HepG2 (cell line): ENCODE measurements at regions not wholly inside any gene's neighbourhood (a gene's known extent, or its start where the extent isn't known, plus 50 kb on each side); places are given as distances from the start of the nearest gene placed in this dataset.

Source experiments
- ATAC-seq: fragments of 200-7000 bp; cut with Tn5 transposase; 3 replicates; pipeline ENCODE4 v1.9.1; 2020; ENCODE audit warnings: mild to moderate bottlenecking, moderate library complexity
- BruUV-seq: library from RNA; stranded (reverse); fragments of 400-500 nt; replicated peaks from 2 replicates; lab custom pipeline; 2021; lab: Mats Ljungman, UMichigan
- CTCF ChIA-PET: fragments of 300-600 bp; formaldehyde crosslinking; extraction: SDS; loops from one replicate; lab custom pipeline; 2021; ENCODE audit warnings: low total read pairs, inconsistent platforms, low intra/inter-chr PET ratio; lab: Yijun Ruan, JAX
- POLR2A ChIA-PET: fragments of 350-600 bp; sonication (Branson Sonifier 250); formaldehyde crosslinking; loops from one replicate; lab custom pipeline; 2020; ENCODE audit warnings: antibody characterized with exemption, inconsistent platforms; lab: Yijun Ruan, JAX
- DNase-seq: peaks from one replicate; pipeline ENCODE4 v3.0.0-alpha.2; 2015; ENCODE audit warnings: low spot score
- FAIRE-seq: peaks from 3 replicates; lab custom pipeline; 2011; peaks lifted over from hg19 to GRCh38; lab: Jason Lieb, UNC
- H2AFZ ChIP-seq: one replicate; pipeline ENCODE4 v1.6.1; 2011; ENCODE audit warnings: low read length, inconsistent platforms
- H3K27ac ChIP-seq: fragments of 300-600 bp; 3 replicates; pipeline ENCODE4 v1.8.0; 2011; ENCODE audit warnings: mixed run types, mild to moderate bottlenecking, mixed read lengths, low read length, inconsistent platforms; ENCODE audit not compliant: insufficient read depth; ENCODE audit errors: extremely low read length
- H3K27me3 ChIP-seq, 2 experiments: fragments of 200-600 bp in 1 of 2; 2 replicates in 1 of 2; 3 replicates in 1 of 2; pipeline versions ENCODE4 v1.6.0 to v1.8.0; 2011; ENCODE audit warnings: low read length in 2 of 2, mild to moderate bottlenecking in 2 of 2, moderate library complexity in 2 of 2, inconsistent platforms in 1 of 2; ENCODE audit not compliant: insufficient read depth in 2 of 2, control insufficient read depth in 1 of 2
- H3K36me3 ChIP-seq, 2 experiments: fragments of 200-600 bp in 1 of 2; replicated peaks in 1 of 2; 2 replicates in 1 of 2; 3 replicates in 1 of 2; pipeline versions ENCODE4 v1.5.1 to v1.8.0; 2011; ENCODE audit warnings: low read length in 2 of 2, inconsistent platforms in 1 of 2; ENCODE audit not compliant: insufficient read depth in 2 of 2, control insufficient read depth in 1 of 2
- H3K4me1 ChIP-seq: 2 replicates; pipeline ENCODE4 v1.5.1; 2012; ENCODE audit warnings: low read length, inconsistent platforms; ENCODE audit not compliant: insufficient read depth
- H3K4me2 ChIP-seq: 2 replicates; pipeline ENCODE4 v1.6.0; 2011; ENCODE audit warnings: low read depth, low read length, inconsistent platforms
- H3K4me3 ChIP-seq, 3 experiments: fragments of 200-600 bp in 1 of 3; sonication (generic), shearing (Covaris generic) in 1 of 3; replicated peaks in 1 of 3; 2 replicates each; pipeline ENCODE4 v1.5.1; 2011 to 2016; ENCODE audit warnings: low read length in 3 of 3, inconsistent platforms in 2 of 3, low read depth in 2 of 3, mild to moderate bottlenecking in 2 of 3, control low read depth in 1 of 3, mixed read lengths in 1 of 3; ENCODE audit not compliant: insufficient read depth in 1 of 3
- H3K79me2 ChIP-seq: one replicate; pipeline ENCODE4 v1.6.1; 2011; ENCODE audit warnings: low read length, inconsistent platforms; ENCODE audit not compliant: insufficient read depth
- H3K9ac ChIP-seq: 2 replicates; pipeline ENCODE4 v1.6.0; 2011; ENCODE audit warnings: mild to moderate bottlenecking, low read depth, low read length, inconsistent platforms; ENCODE audit not compliant: insufficient read depth
- H3K9me3 ChIP-seq: 2 replicates; pipeline ENCODE4 v1.5.1; 2012; ENCODE audit warnings: mild to moderate bottlenecking, low read length
- H4K20me1 ChIP-seq: 2 replicates; pipeline ENCODE4 v1.6.0; 2011; ENCODE audit warnings: inconsistent platforms, mild to moderate bottlenecking, low read length, moderate library complexity; ENCODE audit not compliant: insufficient read depth
- ARID2 ChIP-seq: sonication (generic); formaldehyde crosslinking; IDR thresholded peaks from 2 replicates; pipeline ENCODE4 v1.8.1; 2022; ENCODE audit warnings: mild to moderate bottlenecking, missing genetic modification reagents, borderline replicate concordance
- FIP1L1 ChIP-seq: fragments of 200-400 bp; formaldehyde crosslinking; IDR thresholded peaks from 2 replicates; pipeline ENCODE4 v1.6.1; 2018; ENCODE audit warnings: low read depth, mild to moderate bottlenecking, low read length, moderate library complexity, borderline replicate concordance; ENCODE audit not compliant: insufficient read depth
- MAX ChIP-seq: IDR thresholded peaks from 2 replicates; pipeline ENCODE4 v1.6.1; 2012; ENCODE audit warnings: inconsistent platforms
- MED13 ChIP-seq: sonication (generic); formaldehyde crosslinking; IDR thresholded peaks from 2 replicates; pipeline ENCODE4 v1.5.0; 2020; ENCODE audit warnings: missing genetic modification reagents
- NFIC ChIP-seq: IDR thresholded peaks from 2 replicates; pipeline ENCODE4 v1.6.1; 2012; ENCODE audit warnings: mild to moderate bottlenecking, low read length, inconsistent platforms
- REXO4 ChIP-seq: sonication (generic); formaldehyde crosslinking; IDR thresholded peaks from 2 replicates; pipeline ENCODE4 v1.8.0; 2022; ENCODE audit warnings: missing genetic modification reagents, mild to moderate bottlenecking, borderline replicate concordance
- SALL2 ChIP-seq: sonication (generic); formaldehyde crosslinking; IDR thresholded peaks from 2 replicates; pipeline ENCODE4 v1.8.1; 2023; ENCODE audit warnings: mild to moderate bottlenecking, missing genetic modification reagents, inconsistent platforms
- ZNF253 ChIP-seq: sonication (generic); formaldehyde crosslinking; IDR thresholded peaks from 2 replicates; pipeline ENCODE4 v1.8.0; 2022; ENCODE audit warnings: mild to moderate bottlenecking, missing genetic modification reagents, borderline replicate concordance
- ZNF558 ChIP-seq: sonication (generic); formaldehyde crosslinking; IDR thresholded peaks from 2 replicates; pipeline ENCODE4 v1.9.0; 2022; ENCODE audit warnings: mild to moderate bottlenecking, missing genetic modification reagents, borderline replicate concordance
- ZNF619 ChIP-seq: sonication (generic); formaldehyde crosslinking; IDR thresholded peaks from 2 replicates; pipeline ENCODE4 v1.4.0; 2020; ENCODE audit warnings: mild to moderate bottlenecking, missing genetic modification reagents
- ZNF790 ChIP-seq: sonication (generic); formaldehyde crosslinking; IDR thresholded peaks from 2 replicates; pipeline ENCODE4 v1.8.0; 2022; ENCODE audit warnings: missing genetic modification reagents, mild to moderate bottlenecking, borderline replicate concordance
- WGBS: methylation state at CpG from one replicate; pipeline ENCODE4 v1.1.6; 2017; ENCODE audit warnings: low lambda C conversion rate; 5-methylcytosine and 5-hydroxymethylcytosine counted together
- in situ Hi-C: cut with HindIII; loops from 2 replicates; pipeline ENCODE4 v1.10.0; 2017; ENCODE audit warnings: low pct_unique_long_range_greater_than_20kb; ENCODE audit not compliant: extremely low pct_ligation_motif_present
- intact Hi-C: fragments of 100-400 bp; cut with micrococcal nuclease; formaldehyde crosslinking; loops from one replicate; pipeline ENCODE4 v1.10.0; 2022; ENCODE audit not compliant: unreplicated experiment
- TF ChIP-seq, protein P1 (sequence below): sonication (generic); formaldehyde crosslinking; IDR thresholded peaks from 2 replicates; pipeline ENCODE4 v1.4.0; 2020; ENCODE audit warnings: low read depth, mild to moderate bottlenecking, missing genetic modification reagents

- CTCF ChIA-PET: no interaction called here
- DNase-seq: no peak
- no peaks in the 10 kb centered on the region for H3K9me3 ChIP-seq
- in situ Hi-C loops: no loop called here
- H4K20me1 ChIP-seq: no peaks in the 10 kb centered on the region
- no peaks in the 10 kb centered on the region for H3K36me3 ChIP-seq
- no peak for FAIRE-seq
- POLR2A ChIA-PET: no interaction called here
- H3K27me3 ChIP-seq: no peaks in the 10 kb centered on the region
- no peak overlapping the region for H3K4me2 ChIP-seq
- H3K4me1 ChIP-seq: no peaks in the 10 kb centered on the region
- no peak overlapping the region for H3K4me3 ChIP-seq
- TF ChIP-seq REXO4 (CRISPR knock-in tag): no peak
- TF ChIP-seq MAX: no peak
- TF ChIP-seq, protein P1, sequence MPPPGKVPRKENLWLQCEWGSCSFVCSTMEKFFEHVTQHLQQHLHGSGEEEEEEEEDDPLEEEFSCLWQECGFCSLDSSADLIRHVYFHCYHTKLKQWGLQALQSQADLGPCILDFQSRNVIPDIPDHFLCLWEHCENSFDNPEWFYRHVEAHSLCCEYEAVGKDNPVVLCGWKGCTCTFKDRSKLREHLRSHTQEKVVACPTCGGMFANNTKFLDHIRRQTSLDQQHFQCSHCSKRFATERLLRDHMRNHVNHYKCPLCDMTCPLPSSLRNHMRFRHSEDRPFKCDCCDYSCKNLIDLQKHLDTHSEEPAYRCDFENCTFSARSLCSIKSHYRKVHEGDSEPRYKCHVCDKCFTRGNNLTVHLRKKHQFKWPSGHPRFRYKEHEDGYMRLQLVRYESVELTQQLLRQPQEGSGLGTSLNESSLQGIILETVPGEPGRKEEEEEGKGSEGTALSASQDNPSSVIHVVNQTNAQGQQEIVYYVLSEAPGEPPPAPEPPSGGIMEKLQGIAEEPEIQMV: no peak
- no peak for TF ChIP-seq ARID2
- no peak for TF ChIP-seq ZNF558 (CRISPR knock-in tag)
- TF ChIP-seq ZNF253 (CRISPR knock-in tag): no peak
- TF ChIP-seq FIP1L1: no peak
- TF ChIP-seq NFIC: no peak
- TF ChIP-seq ZNF619 (CRISPR knock-in tag): no peak
- TF ChIP-seq SALL2: no peak
- no peak for TF ChIP-seq ZNF790 (CRISPR knock-in tag)
- TF ChIP-seq MED13: no peak
- no peak overlapping the region for H3K27ac ChIP-seq
- intact Hi-C loops: no loop called here
- H2AFZ ChIP-seq: no peak overlapping the region
- no peak overlapping the region for H3K9ac ChIP-seq
- no TSS peak for BruUV-seq
- 90% methylated on average over 2 of the region's 5 CpGs for WGBS
- ATAC-seq: no peak
- no peaks in the 10 kb centered on the region for H3K79me2 ChIP-seq
These were observed 423.1 kb downstream of the BCOR start for GRCh38 chrX:39674490-39675161.
